Prostate gland (tissue), 2 donors: ENCODE measurements at regions not wholly inside any gene's neighbourhood (a gene's known extent, or its start where the extent isn't known, plus 50 kb on each side); places are given as distances from the start of the nearest gene placed in this dataset.

Source experiments
- POLR2A ChIP-seq: fragments of 450-650 bp; IDR thresholded peaks from one replicate; pipeline ENCODE4 v1.6.1; 2016; ENCODE audit warnings: antibody characterized with exemption, mild to moderate bottlenecking
- POLR2AphosphoS5 ChIP-seq: sonication (generic); formaldehyde crosslinking; IDR thresholded peaks from one replicate; pipeline ENCODE4 v1.6.1; 2017; ENCODE audit warnings: antibody characterized with exemption
- TF ChIP-seq, protein P1 (sequence below), 4 experiments: fragments of 200-600 bp in 2 of 4; fragments of 450-650 bp in 2 of 4; sonication (generic) in 2 of 4; IDR thresholded peaks; 1 replicate in 3 of 4; 2 replicates in 1 of 4; pipeline ENCODE4 v1.5.1; 2016 to 2019; ENCODE audit warnings: antibody characterized with exemption in 4 of 4, mild to moderate bottlenecking in 2 of 4, moderate library complexity in 2 of 4

GRCh38 chr5:164065266-164065665, 559.8 kb downstream of the MAT2B start:
- TF ChIP-seq, protein P1, sequence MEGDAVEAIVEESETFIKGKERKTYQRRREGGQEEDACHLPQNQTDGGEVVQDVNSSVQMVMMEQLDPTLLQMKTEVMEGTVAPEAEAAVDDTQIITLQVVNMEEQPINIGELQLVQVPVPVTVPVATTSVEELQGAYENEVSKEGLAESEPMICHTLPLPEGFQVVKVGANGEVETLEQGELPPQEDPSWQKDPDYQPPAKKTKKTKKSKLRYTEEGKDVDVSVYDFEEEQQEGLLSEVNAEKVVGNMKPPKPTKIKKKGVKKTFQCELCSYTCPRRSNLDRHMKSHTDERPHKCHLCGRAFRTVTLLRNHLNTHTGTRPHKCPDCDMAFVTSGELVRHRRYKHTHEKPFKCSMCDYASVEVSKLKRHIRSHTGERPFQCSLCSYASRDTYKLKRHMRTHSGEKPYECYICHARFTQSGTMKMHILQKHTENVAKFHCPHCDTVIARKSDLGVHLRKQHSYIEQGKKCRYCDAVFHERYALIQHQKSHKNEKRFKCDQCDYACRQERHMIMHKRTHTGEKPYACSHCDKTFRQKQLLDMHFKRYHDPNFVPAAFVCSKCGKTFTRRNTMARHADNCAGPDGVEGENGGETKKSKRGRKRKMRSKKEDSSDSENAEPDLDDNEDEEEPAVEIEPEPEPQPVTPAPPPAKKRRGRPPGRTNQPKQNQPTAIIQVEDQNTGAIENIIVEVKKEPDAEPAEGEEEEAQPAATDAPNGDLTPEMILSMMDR (IDR thresholded peaks at IDR 0.05) = no peak
- TF ChIP-seq POLR2A (no peak), POLR2AphosphoS5 (no peak)
